Lower leg skin (tissue), 3 donors: ENCODE measurements at regions not wholly inside any gene's neighbourhood (a gene's known extent, or its start where the extent isn't known, plus 50 kb on each side); places are given as distances from the start of the nearest gene placed in this dataset.

Source experiments
- CTCF ChIP-seq, 3 donors: fragments of 450-650 bp; IDR thresholded peaks; one replicate each; pipeline ENCODE4 v1.5.1; 2016; ENCODE audit warnings: antibody characterized with exemption in 3 of 3, mild to moderate bottlenecking in 3 of 3, moderate library complexity in 2 of 3
- POLR2A ChIP-seq, 2 donors: fragments of 450-650 bp; IDR thresholded peaks; one replicate each; pipeline ENCODE4 v1.6.1; 2016 to 2017; ENCODE audit warnings: antibody characterized with exemption in 2 of 2, mild to moderate bottlenecking in 1 of 2, moderate library complexity in 1 of 2

DNA sequence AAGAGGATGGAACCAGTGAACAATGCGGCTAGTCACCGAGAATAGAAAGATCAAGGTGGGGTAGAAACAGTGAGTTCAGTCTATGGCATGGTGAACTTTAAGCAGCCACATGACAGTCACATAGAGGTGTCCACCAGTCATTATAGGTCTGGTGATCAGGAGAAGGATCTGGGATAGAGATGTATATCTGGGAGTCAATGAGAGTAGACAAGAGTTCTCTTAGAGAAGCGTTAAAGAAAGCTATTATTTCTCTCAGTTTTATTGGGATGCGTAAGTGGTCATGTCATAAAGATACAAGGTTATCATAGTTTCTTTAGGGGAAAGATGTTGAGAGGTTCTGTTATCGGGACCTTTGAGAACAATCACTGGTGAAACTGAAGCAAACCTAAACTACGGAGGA is 136.1 kb upstream of the SLC38A2 start:
- no peak for TF ChIP-seq POLR2A (IDR thresholded peaks at IDR 0.05)
- no peak for TF ChIP-seq CTCF (IDR thresholded peaks at IDR 0.05)
